M059J (cell line): ENCODE measurements at regions not wholly inside any gene's neighbourhood (a gene's known extent, or its start where the extent isn't known, plus 50 kb on each side); places are given as distances from the start of the nearest gene placed in this dataset.

Experiments used
- DNase-seq: peaks from one replicate; pipeline ENCODE4 v3.0.0-alpha.2; 2012; ENCODE audit warnings: low read depth

GRCh38 chr12:98437166-98437565, 78.2 kb upstream of the TMPO start:
- no peak for DNase-seq

DNA sequence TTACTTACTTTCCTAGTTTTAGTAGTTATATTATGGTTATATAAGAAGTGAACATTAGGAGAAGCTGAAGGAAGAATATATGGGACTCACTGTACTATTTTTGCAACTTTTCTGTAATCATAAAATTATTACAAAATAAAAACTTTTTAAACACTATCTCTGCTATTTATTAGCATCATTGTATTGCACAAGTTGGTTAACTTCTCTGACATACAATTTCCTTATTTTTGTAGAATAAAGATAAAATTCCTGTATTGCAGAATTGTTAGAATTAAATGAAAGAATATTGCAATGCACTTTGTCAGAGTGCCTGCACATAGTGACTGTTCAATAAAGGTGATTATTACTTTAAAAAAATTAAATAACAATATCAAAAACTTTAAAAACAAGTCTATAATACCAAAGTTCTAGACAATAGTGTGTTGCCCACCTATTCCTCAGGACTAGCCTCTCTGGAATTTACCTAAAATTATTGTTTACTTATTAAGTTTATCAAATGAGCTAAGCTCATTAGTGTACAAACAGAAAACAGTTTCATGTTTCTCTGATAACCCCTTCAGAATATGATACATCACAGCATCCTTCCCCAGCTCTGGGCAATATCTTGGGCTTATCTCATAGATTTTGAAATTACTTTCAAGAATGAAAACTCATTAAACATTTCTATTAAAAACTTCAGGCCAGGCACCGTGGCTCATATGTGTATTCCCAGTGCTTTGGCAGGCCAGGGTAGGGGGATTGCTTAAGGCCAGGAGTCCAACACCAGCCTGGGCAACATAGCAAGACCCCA, 77.4 kb upstream of the TMPO start:
- no peak for DNase-seq

DNA sequence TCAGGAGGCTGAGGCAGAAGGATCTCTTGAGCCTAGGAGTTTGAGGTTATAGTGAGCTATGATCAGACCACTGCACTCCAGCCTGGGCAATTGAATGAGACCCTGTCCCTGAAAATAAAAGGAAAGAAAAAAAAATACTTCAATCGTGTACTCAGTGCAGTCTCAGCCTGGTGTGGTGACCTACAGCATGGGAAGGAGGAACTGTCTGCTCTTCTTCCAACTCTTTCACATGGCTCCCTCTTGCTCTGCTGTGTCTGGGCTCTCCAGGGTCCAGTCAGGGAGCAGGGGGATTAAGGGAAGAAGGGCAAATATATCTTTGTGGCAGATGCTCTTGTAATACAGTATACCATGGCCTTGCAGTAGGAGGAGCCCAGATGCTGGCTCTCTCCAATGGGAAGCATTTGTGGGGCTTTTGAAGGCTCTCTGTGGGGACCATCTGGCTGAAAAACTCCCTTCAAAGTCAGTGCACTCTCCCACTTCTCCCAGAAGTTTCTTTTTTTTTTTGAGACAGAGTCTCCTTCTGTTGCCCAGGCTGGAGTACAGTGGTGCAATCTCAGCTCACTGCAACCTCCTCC, 76.6 kb upstream of the TMPO start:
- no peak for DNase-seq

DNA sequence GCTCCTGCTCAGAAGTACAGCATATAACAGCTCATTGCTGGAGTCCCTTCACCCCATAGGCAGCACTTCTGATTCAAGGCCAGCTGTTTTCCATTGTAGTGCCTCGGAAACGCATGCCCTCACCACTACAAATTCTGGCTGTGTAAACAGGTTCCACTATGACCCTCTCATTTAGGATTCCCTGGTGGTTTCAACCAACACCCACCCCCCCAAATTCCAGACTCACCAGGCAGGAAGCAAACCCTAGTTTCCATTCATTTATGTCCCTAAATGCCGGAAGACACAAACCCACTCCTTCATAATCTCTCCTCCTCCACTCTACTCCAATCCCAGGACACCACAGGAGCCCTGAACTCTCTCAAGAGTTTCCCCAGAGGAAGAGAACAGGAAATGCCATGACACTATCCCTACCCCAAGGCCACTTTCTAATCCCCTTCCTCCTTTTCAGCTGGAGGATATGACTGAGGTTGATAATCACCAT, 75.9 kb upstream of the TMPO start:
- no peak for DNase-seq

- DNase-seq, result peak; percentile 75
These were observed 75.3 kb upstream of the TMPO start for GRCh38 chr12:98439981-98440581.

DNA sequence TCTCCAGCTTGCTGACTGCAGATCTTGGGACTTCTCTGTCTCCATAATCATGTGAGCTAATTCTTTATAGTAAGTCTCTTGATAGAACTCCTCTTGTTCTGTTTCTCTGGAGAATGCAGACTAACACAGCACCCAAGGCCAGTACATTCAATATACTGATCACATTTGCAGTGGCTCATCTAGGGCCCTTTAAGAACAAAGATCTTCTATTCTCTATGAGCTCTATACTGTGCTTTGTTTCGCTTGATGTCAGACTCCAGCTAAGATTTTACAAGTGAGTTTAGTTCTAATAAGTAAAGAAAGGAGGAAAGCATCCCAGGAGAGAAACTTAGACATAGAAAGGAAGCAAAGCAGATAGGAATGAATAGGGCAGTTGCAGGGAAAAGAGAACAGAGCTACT, 69.3 kb upstream of the TMPO start:
- DNase-seq, result no peak

DNA sequence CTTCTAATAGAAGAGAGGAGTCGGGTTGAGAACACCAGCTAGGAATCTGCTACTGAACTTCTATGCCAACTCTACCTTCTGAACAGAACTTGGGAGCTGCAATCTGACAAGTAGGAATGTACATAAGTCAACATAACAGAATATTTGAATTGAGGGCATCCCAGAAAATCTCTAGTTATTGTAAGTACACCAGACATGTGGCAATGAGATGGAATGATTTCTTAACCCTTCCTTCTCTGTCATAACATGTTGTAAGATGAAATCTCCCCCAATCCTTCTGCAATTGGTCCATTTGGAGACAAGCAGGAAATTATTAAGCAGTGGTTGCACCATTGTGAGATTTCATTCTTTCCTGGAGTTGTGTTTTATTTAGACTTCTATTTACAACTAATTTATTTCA, 68.7 kb upstream of the TMPO start:
- no peak for DNase-seq

GRCh38 chr12:98449584-98449983, 65.8 kb upstream of the TMPO start:
- no peak for DNase-seq

DNA sequence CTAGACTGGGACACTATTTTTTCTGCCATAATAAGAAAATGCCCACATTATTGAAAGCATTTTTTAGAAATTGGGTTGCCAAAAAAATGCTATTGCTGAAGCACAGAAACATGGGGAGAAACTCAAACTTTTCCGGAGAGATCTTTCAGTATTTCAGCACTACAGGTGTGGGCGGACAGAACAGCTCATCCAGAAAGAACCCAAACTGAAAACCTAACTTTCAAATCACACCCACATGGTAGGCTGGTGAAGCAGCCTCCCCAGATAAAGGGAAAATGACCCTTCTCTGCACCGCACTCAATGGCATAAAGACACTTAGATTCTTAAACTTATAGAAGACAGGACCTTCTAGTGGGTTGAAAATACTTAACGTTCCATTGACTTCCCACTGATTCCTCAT, 62.3 kb upstream of the TMPO start:
- DNase-seq, result no peak

- no peak for DNase-seq
These were observed 61.9 kb upstream of the TMPO start for GRCh38 chr12:98453492-98453891.

DNA sequence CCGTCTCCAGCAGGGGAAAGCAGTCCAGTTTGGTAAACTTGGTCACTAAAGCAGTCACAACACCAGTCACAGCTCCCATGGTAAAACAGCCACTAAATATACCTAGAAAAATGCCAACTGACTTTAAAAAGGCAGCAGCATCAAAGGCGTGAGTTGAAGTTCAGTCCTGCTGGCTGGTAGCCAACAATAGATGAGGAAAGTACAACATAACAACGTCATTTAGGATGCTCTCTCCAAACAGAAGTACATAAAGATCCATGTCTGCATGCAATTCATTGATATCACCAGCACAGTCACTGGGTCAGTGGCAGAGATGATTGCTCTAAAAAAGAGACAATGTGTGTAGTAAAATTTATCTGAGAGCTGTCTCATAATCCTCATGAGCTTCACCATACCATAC, 59.3 kb upstream of the TMPO start:
- DNase-seq, result no peak

DNA sequence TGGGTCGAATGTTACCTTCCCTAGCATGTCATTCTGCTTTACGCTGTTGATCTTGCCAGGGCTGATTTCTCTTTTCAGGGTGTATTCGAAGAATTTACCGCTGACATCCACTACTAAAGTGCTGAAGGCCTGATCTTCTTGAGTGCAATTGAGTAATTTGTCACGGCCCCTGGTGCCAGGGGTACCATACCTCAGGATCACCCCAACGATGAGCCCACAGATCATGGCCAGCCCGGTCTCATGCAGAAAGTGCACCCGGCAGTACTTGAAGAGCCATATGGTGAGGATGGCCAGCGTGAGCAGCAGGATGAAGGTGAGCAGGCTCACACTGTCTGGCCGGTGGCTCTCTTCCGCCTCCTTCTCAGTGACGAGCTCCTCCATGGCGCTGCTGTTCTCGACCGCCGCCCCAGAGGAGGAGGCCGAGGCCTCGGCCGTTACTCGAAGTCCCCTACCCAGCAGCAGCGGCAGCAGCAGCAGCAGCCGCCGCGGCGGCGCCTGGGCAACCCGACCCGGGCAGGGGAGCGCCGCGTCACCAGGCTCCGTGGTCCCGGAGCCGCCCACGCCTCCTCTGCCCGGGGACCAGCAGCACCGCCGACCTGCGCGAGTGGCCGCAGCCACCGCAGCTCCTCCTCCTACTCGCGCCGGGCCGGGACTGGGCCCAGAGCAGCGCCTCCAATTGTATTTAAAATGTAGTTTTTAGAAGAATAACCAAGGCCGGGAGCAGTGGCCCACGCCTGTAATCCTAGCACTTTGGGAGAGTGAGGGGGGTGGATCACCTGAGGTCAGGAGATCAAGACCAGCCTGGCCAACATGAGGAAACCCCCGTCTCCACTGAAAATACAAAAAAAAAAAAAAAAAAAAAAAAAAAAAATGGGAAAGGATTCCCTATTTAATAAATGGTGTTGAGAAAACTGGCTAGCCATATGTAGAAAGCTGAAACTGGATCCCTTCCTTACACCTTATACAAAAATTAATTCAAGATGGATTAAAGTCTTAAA, 58.5 kb upstream of the TMPO start:
- peak; percentile 57 for DNase-seq

- no peak for DNase-seq
These were observed 51.2 kb upstream of the TMPO start for GRCh38 chr12:98464190-98464589.

- no peak for DNase-seq
These were observed 49.9 kb upstream of the TMPO start for GRCh38 chr12:98465505-98465904.
